ENCODE measurements at regions not wholly inside any gene's neighbourhood (a gene's known extent, or its start where the extent isn't known, plus 50 kb on each side); places are given as distances from the start of the nearest gene placed in this dataset.
"Not testable (repeated sequence)": the region's sequence is repeated elsewhere in the genome, so short reads cannot be mapped to it uniquely, and the experiment has no call there.

- not testable (repeated sequence) for TF ChIP-seq CTCF, POLR2A, POLR2AphosphoS5 (IDR thresholded peaks at IDR 0.05)
Observed at GRCh38 chr7:29664999-29665398, 101.4 kb downstream of the PRR15 start.

All from prostate gland (tissue), 2 donors.